HG02840 (cell line): ENCODE measurements at regions not wholly inside any gene's neighbourhood (a gene's known extent, or its start where the extent isn't known, plus 50 kb on each side); places are given as distances from the start of the nearest gene placed in this dataset.

Experiments
- ATAC-seq: cut with Tn5 transposase; IDR thresholded peaks from one replicate; pipeline ENCODE4 v1.9.1; 2021; ENCODE audit warnings: mild to moderate bottlenecking, moderate library complexity, moderate number of reproducible peaks; ENCODE audit not compliant: unreplicated experiment, low FRiP score

- ATAC-seq: no peak
These were observed 229.4 kb downstream of the DUSP6 start for GRCh38 chr12:89122852-89123251.

GRCh38 chr12:89117448-89118034 lies 234.8 kb downstream of the DUSP6 start:
- ATAC-seq: no peak

GRCh38 chr12:89111964-89112363 lies 240.3 kb downstream of the DUSP6 start:
- no peak for ATAC-seq

GRCh38 chr12:89108265-89108664 lies 244.0 kb downstream of the DUSP6 start:
- no peak for ATAC-seq

DNA sequence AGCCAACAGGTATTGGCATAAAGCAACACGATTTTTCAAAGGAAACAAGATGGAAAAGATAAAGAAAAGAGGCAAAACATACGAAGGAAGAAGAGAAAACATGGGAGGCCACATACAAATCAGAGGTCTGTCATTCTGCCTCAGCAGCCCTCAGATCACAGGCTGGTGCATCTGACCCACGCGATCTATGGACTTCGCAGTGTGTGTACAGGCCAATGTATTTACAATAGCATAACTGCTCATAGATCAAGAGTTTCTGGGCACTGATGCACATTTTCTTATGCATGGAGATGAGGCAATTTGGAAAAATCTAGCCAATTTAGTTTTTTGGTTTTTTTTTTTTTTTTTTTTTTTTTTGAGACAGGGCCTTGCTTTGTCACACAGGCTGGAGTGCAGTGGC lies 245.4 kb downstream of the DUSP6 start:
- no peak for ATAC-seq

DNA sequence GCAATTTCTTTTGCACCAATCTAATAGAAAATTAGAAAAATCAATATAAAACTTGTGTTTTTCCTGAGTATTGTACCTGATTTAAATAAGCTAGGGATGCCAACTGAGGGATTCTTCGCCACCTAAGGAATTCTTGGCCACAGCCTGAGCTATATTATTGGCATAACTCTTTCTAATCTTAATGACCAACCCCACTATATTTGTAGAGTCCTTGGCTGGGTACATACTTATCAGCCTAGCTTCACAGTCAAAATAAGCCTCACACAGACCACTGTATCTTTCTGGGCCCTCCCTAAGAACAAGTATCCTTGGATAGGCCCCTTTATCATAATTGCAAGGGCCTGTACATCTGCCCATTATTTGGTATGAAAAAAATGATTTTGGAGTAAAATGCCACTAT lies 247.1 kb downstream of the DUSP6 start:
- ATAC-seq: no peak

GRCh38 chr12:89103831-89104230 lies 248.5 kb downstream of the DUSP6 start:
- no peak for ATAC-seq

- ATAC-seq: no peak
These were observed 250.9 kb downstream of the DUSP6 start for GRCh38 chr12:89101440-89101839.

- ATAC-seq: no peak
These were observed 253.7 kb downstream of the DUSP6 start for GRCh38 chr12:89098441-89099112.

DNA sequence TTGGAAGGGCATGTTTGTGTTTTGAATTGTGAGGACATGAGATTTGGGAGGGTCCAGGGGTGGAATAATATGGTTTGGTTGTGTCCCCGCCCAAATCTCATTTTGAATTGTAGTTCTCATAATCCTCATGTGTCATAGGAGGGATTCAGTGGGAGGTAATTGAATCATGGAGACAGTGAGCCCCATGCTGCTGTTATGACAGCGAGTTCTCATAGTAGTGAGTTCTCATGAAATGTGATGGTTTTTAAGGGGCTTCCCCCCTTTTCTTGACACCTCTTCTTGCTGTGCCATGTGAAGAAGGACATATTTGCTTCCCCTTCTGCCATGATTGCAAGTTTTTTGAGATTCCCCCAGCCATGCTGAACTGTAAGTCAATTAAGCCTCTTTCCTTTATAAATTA lies 260.0 kb downstream of the DUSP6 start:
- ATAC-seq: no peak

DNA sequence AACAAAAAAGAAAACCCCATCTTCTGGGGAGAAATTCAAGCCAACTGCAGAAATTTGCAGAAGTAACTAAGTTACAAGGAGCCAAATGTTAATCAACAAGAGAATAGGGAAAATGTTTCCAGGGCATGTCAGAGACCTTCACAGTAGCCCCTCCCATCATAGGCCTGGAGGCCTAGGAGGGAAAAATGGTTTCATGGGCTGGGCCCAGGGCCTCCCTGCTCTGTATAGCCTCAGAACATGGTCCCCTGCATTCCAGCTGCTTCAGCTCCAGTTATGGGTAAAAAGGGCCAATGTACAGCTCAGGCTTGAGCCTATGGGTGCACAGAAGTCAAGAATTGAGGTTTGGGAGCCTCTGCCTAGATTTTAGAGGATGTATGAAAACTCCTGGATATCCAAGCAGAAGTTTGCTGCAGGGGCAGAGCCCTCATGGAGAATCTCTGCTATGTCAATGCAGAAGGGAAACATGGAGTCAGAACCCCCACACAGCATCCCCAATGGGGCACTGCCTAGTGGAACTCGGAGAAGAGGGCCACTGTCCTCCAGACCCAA lies 260.9 kb downstream of the DUSP6 start:
- no peak for ATAC-seq

GRCh38 chr12:89089264-89089663 lies 263.0 kb downstream of the DUSP6 start:
- ATAC-seq: no peak

DNA sequence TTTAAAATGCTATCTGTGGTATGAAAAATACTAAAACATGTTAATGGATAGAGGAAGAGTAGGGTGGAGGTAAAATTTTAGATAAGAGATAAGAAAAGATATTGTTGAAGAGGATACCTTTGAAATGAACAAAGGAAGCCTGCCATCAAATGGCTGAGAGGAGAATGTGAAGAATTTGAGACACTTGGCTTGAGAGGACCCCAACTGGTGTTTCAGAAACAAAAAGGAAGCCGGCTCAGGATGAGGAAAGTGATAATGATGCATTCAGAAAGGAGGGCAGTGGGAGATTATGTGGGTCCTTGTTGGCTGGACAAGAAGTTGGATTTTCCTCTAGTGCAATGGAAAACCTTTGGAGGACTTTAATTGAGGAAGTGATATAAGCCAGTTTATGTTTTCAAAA lies 264.4 kb downstream of the DUSP6 start:
- ATAC-seq: no peak

DNA sequence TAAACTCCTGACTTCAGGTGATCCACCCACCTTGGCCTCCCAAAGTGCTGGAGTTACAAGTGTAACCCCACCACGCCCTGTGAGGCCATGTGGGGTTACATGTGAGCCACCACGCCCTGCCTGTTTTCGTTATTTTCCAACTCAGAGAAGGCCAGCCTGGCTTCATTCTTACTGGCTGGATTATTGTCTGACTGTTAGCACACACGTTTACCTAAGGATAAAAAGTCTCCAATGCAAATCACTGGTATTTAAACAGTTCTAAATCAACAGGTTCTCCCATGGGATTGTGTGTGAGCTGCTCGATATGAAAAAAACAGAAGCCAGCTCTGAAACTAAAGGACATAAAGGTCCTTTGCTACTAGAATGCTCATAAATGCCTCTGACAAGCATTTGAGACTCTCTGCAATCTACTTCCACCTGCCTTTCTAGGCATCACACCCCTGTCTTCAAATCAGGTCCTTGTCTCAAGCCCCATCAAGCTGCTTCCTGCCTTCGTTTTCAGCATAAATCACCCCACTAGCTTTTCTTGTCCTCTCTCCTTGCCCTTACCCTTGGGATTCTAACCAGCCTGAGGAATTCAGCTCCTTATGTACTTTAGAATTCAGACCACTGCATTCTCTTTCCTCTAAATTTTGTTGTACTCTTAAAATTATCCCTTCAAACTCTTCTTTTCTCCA lies 265.0 kb downstream of the DUSP6 start:
- ATAC-seq: no peak

GRCh38 chr12:89085421-89085820 lies 266.9 kb downstream of the DUSP6 start:
- no peak for ATAC-seq

GRCh38 chr12:89084751-89085150 lies 267.6 kb downstream of the DUSP6 start:
- ATAC-seq: no peak

- no peak for ATAC-seq
These were observed 268.8 kb downstream of the DUSP6 start for GRCh38 chr12:89083491-89083890.

DNA sequence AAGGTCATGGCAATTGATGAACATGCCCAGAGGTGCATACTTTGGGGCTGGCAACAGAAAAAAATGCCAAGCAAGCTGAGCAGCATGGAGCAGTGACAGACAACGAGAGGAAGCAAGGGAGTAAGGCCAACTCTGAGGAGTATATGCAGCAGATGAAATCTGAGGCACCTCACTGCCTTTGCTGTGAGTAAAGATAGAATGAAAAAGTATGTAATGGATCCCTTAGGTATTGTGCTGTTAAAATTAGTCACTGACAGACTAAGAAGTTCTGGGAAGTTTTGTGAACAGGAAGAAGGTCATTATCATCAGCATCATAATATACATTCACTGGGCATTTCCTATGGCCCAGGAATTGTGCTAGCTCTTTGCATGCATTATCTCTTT lies 269.9 kb downstream of the DUSP6 start:
- ATAC-seq: no peak

DNA sequence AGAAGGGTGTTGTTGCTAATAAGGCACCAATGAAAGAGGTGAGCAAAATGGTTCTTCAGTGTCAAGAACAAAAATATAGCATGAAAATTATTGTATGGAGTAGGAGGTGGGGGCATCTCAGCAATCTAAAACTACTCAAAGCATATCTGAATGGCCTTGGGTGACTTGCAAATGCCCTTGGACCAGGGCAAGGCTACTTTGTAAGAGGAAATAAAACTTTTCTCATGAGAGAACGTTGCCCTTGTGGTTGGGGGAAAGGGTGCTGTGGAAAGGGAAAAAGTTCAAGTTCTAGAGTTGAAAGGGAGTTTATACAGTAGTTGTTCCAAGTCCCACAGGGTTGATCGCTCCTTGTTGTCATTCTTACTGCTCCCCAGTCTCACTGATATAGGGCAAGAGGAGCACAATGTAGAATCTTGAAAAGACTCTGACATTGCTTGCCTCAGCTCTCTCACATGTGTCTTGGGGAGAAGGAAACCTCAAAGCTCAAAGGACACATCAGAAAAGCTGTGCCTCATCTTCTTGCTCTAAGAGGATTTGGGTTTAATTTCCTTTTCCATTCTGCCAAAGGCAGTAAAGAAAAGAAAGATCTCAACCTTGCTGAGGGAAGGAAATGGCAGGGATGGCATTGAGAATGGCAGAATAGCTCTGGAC lies 270.5 kb downstream of the DUSP6 start:
- ATAC-seq: no peak

DNA sequence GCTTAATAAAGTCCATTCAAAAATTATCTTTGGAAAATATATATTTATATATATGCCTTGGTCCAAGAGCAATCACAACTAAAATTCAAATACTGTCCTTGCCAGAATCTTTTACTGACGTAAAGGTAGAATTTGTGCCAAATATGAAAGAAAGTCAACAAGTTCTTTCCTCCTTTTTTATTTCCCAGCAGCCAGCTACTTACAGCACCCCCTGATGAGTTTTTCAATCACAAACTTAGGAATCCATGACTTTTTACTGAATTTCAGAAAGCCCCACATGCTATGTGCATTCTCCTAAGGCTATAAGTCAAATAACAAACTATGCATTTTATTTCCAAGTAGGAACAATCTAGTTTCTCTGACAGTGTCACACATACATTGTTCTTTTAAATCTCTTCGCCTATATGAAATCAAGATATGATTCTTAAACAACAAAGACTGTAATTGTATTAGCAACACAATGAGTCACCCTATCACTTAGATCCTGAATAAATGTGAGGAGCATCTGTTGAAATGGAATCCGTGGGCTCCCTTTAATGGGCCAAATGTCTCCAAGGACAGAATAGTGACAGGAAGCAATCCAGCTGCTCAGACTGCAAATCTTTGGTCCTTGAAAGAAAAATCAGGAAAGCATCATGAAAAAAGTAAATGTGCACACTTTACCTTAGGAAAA lies 271.4 kb downstream of the DUSP6 start:
- ATAC-seq: no peak
